SK-N-SH treated with all-trans-retinoic acid at 6 μM for 48 hours (cell line): ENCODE measurements at regions not wholly inside any gene's neighbourhood (a gene's known extent, or its start where the extent isn't known, plus 50 kb on each side); places are given as distances from the start of the nearest gene placed in this dataset.
"Not testable (repeated sequence)": the region's sequence is repeated elsewhere in the genome, so short reads cannot be mapped to it uniquely, and the experiment has no call there.

Experiments
- ISL1 ChIP-seq: fragments of 250-450 bp; sonication (Bioruptor Pico); IDR thresholded peaks from 2 replicates; pipeline ENCODE4 v2.1.2; 2022; ENCODE audit warnings: mild to moderate bottlenecking, moderate library complexity
- OSR1 ChIP-seq: fragments of 250-450 bp; sonication (Bioruptor Pico); IDR thresholded peaks from 2 replicates; pipeline ENCODE4 v1.8.0; 2022; ENCODE audit warnings: moderate library complexity, mild to moderate bottlenecking, inconsistent platforms
- RARB ChIP-seq: fragments of 250-450 bp; sonication (Bioruptor Pico); IDR thresholded peaks from 2 replicates; pipeline ENCODE4 v1.8.0; 2021; ENCODE audit warnings: mild to moderate bottlenecking, moderate library complexity
- ZNF70 ChIP-seq: fragments of 450-650 bp; formaldehyde crosslinking; IDR thresholded peaks from 2 replicates; pipeline ENCODE4 v1.5.0; 2020; ENCODE audit warnings: mild to moderate bottlenecking, moderate library complexity
- ZNF8 ChIP-seq: fragments of 450-650 bp; formaldehyde crosslinking; IDR thresholded peaks from 2 replicates; pipeline ENCODE4 v1.5.0; 2020; ENCODE audit warnings: mild to moderate bottlenecking, moderate library complexity
- TF ChIP-seq, protein P1 (sequence below): fragments of 250-450 bp; sonication (Bioruptor Pico); IDR thresholded peaks from 2 replicates; pipeline ENCODE4 v1.8.0; 2020; ENCODE audit warnings: mild to moderate bottlenecking, moderate library complexity, borderline replicate concordance

- TF ChIP-seq, protein P1, sequence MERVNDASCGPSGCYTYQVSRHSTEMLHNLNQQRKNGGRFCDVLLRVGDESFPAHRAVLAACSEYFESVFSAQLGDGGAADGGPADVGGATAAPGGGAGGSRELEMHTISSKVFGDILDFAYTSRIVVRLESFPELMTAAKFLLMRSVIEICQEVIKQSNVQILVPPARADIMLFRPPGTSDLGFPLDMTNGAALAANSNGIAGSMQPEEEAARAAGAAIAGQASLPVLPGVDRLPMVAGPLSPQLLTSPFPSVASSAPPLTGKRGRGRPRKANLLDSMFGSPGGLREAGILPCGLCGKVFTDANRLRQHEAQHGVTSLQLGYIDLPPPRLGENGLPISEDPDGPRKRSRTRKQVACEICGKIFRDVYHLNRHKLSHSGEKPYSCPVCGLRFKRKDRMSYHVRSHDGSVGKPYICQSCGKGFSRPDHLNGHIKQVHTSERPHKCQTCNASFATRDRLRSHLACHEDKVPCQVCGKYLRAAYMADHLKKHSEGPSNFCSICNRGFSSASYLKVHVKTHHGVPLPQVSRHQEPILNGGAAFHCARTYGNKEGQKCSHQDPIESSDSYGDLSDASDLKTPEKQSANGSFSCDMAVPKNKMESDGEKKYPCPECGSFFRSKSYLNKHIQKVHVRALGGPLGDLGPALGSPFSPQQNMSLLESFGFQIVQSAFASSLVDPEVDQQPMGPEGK: not testable (repeated sequence)
- TF ChIP-seq ISL1, OSR1, ZNF8, ZNF70, RARB (CRISPR knock-in tag): not testable (repeated sequence)
Measured at GRCh38 chr17:31630866-31631265, 228.2 kb downstream of the COPRS start.
